Fibroblast of lung (primary cell): ENCODE measurements at regions not wholly inside any gene's neighbourhood (a gene's known extent, or its start where the extent isn't known, plus 50 kb on each side); places are given as distances from the start of the nearest gene placed in this dataset.

Experiments used
- DNase-seq, 2 donors: peaks; one replicate each; pipeline versions ENCODE4 v3.0.0 to v3.0.0-alpha.2; 2010; ENCODE audit warnings: low read depth in 2 of 2
- H2AFZ ChIP-seq: 2 replicates; pipeline ENCODE4 v1.5.1; 2012; ENCODE audit warnings: low read length, control low read depth, inconsistent platforms
- H3K27ac ChIP-seq: 2 replicates; pipeline ENCODE4 v1.5.1; 2011; ENCODE audit warnings: low read length, control low read depth; ENCODE audit not compliant: insufficient read depth
- H3K27me3 ChIP-seq: 2 replicates; pipeline ENCODE4 v1.5.1; 2011; ENCODE audit warnings: mild to moderate bottlenecking, low read length; ENCODE audit not compliant: control insufficient read depth, insufficient read depth
- H3K36me3 ChIP-seq: 2 replicates; pipeline ENCODE4 v1.5.1; 2011; ENCODE audit warnings: low read length; ENCODE audit not compliant: control insufficient read depth, insufficient read depth
- H3K4me1 ChIP-seq: 2 replicates; pipeline ENCODE4 v1.5.1; 2011; ENCODE audit warnings: low read length; ENCODE audit not compliant: control insufficient read depth, insufficient read depth; ENCODE audit errors: extremely low read depth
- H3K4me2 ChIP-seq: 2 replicates; pipeline ENCODE4 v1.5.1; 2011; ENCODE audit warnings: low read length, control low read depth; ENCODE audit not compliant: insufficient read depth; ENCODE audit errors: extremely low read depth
- H3K4me3 ChIP-seq, 4 experiments: fragments of 200-600 bp in 1 of 4; sonication (generic) in 1 of 4; replicated peaks in 1 of 4; 2 replicates each; pipeline ENCODE4 v1.5.1; 2011 to 2016; ENCODE audit warnings: low read length in 4 of 4, low read depth in 3 of 4, mild to moderate bottlenecking in 3 of 4, control low read depth in 2 of 4, inconsistent platforms in 1 of 4, mixed read lengths in 1 of 4; ENCODE audit not compliant: insufficient read depth in 1 of 4; ENCODE audit errors: control extremely low read depth in 1 of 4
- H3K79me2 ChIP-seq: 2 replicates; pipeline ENCODE4 v1.5.1; 2012; ENCODE audit warnings: mild to moderate bottlenecking, low read length, inconsistent platforms; ENCODE audit not compliant: control insufficient read depth, insufficient read depth
- H3K9ac ChIP-seq: 2 replicates; pipeline ENCODE4 v1.5.1; 2011; ENCODE audit warnings: mild to moderate bottlenecking, low read length, control low read depth; ENCODE audit not compliant: insufficient read depth
- H3K9me3 ChIP-seq: 2 replicates; pipeline ENCODE4 v1.5.1; 2012; ENCODE audit warnings: low read depth, low read length; ENCODE audit not compliant: control insufficient read depth, insufficient read depth
- H4K20me1 ChIP-seq: 2 replicates; pipeline ENCODE4 v1.5.1; 2011; ENCODE audit warnings: low read length; ENCODE audit not compliant: control insufficient read depth, insufficient read depth; ENCODE audit errors: extremely low read depth
- EZH2 ChIP-seq: IDR thresholded peaks from 2 replicates; pipeline ENCODE4 v1.5.1; 2012; ENCODE audit warnings: low read length, control low read depth, mild to moderate bottlenecking; ENCODE audit errors: missing control alignments
- TF ChIP-seq, protein P1 (sequence below), 2 donors: IDR thresholded peaks in 1 of 2; conservative IDR thresholded peaks in 1 of 2; 1 replicate in 1 of 2; 2 replicates in 1 of 2; pipeline ENCODE4 v1.5.1; 2011 to 2012; ENCODE audit warnings: low read length in 2 of 2, control low read depth in 1 of 2, inconsistent platforms in 1 of 2, low read depth in 1 of 2, mild to moderate bottlenecking in 1 of 2

DNA sequence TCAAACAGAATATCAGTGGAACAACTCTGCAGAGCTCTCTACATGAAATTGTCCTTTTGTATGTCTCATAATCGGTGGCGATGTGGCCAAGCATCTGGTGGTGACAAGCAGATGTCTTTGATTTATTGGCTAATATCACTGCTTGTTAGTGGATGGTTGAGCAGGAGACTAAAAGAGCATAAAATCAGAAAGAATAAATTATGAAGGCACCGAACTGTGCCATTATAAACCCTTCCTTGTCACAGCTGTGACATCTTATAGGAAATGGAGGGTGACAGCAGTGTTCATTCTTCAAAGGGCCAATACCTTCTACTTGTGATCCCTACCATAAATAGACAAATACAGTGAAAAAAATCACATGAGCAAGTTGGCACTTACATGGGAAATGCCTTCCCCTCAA lies 1404.3 kb downstream of the MAT2B start:
- Histone ChIP-seq H3K27me3 (no peaks in the 10 kb centered on the region), H3K4me2 (no peak overlapping the region)
- DNase-seq, result no peak

DNA sequence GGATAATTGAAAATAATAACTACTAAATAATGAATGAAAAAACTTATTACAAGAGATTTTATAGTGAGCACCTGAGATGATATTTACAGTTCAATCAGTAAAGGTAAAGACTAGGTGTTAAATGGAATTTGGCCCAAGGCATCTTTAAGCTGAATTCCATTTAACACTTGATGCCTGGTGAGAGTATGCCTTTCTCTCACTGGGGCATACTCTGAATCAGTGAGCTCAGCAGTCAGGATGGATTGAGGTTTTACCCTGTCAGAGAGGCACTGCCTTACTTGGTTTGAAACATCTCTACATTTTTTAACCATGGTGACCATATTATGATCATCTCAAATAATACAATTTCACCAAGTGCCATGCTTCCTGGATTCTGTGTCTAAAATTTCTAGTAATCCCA lies 1416.3 kb downstream of the MAT2B start:
- DNase-seq, result no peak
- no peak overlapping the region for H3K4me3 ChIP-seq
- H3K4me2 ChIP-seq, result no peak overlapping the region
- H3K36me3 ChIP-seq, result no peaks in the 10 kb centered on the region
- H3K9me3 ChIP-seq, result no peaks in the 10 kb centered on the region
- TF ChIP-seq, protein P1, sequence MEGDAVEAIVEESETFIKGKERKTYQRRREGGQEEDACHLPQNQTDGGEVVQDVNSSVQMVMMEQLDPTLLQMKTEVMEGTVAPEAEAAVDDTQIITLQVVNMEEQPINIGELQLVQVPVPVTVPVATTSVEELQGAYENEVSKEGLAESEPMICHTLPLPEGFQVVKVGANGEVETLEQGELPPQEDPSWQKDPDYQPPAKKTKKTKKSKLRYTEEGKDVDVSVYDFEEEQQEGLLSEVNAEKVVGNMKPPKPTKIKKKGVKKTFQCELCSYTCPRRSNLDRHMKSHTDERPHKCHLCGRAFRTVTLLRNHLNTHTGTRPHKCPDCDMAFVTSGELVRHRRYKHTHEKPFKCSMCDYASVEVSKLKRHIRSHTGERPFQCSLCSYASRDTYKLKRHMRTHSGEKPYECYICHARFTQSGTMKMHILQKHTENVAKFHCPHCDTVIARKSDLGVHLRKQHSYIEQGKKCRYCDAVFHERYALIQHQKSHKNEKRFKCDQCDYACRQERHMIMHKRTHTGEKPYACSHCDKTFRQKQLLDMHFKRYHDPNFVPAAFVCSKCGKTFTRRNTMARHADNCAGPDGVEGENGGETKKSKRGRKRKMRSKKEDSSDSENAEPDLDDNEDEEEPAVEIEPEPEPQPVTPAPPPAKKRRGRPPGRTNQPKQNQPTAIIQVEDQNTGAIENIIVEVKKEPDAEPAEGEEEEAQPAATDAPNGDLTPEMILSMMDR (conservative IDR thresholded peaks at IDR 0.05 in 1 of 2, IDR thresholded peaks at IDR 0.05 in 1 of 2; ENCODE audit: low read depth in 1 of 2, low read length in 2 of 2), result no peak
- no peak for TF ChIP-seq EZH2
- no peak overlapping the region for H2AFZ ChIP-seq
- H3K27me3 ChIP-seq, result no peaks in the 10 kb centered on the region
- H3K4me1 ChIP-seq, result no peaks in the 10 kb centered on the region
- H3K27ac ChIP-seq, result no peak overlapping the region
- H4K20me1 ChIP-seq, result no peaks in the 10 kb centered on the region
- no peak overlapping the region for H3K9ac ChIP-seq
- no peaks in the 10 kb centered on the region for H3K79me2 ChIP-seq

More for the DNA sequence above, 1404.3 kb downstream of the MAT2B start:
- Histone ChIP-seq H3K4me1 (no peaks in the 10 kb centered on the region), H3K36me3 (no peaks in the 10 kb centered on the region), H3K9me3 (no peaks in the 10 kb centered on the region), H3K27ac (no peak overlapping the region), H3K4me3 (no peak overlapping the region), H4K20me1 (no peaks in the 10 kb centered on the region), H3K79me2 (no peaks in the 10 kb centered on the region), H3K9ac (no peak overlapping the region), H2AFZ (no peak overlapping the region)
- no peak for TF ChIP-seq EZH2
- TF ChIP-seq, protein P1 (conservative IDR thresholded peaks at IDR 0.05 in 1 of 2, IDR thresholded peaks at IDR 0.05 in 1 of 2; ENCODE audit: low read depth in 1 of 2, low read length in 2 of 2), result no peak

DNA sequence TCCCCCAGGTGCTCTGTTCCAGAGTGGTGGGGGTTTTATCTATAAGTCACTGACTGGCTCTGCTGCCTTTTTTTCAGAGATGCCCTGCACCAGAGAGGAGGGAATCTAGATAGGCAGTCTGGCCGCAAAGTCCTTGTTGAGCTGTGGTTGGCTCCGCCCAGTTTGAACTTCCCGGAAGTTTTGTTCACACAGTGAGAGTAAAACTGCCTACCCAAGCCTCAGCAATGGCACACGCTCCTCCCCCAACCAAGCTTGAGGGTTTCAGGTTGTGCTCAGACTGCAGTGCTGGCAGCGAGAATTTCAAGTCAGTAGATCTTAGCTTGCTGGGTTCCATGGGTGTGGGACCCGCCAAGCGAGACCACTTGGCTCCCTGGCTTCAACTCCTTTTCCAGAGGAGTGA lies 1428.6 kb downstream of the MAT2B start:
- no peaks in the 10 kb centered on the region for H4K20me1 ChIP-seq
- TF ChIP-seq EZH2, result no peak
- TF ChIP-seq, protein P1 (conservative IDR thresholded peaks at IDR 0.05 in 1 of 2, IDR thresholded peaks at IDR 0.05 in 1 of 2; ENCODE audit: low read depth in 1 of 2, low read length in 2 of 2), result no peak
- no peaks in the 10 kb centered on the region for H3K79me2 ChIP-seq

More for the DNA sequence above, 1428.6 kb downstream of the MAT2B start:
- Histone ChIP-seq H3K4me2 (no peak overlapping the region), H2AFZ (no peak overlapping the region), H3K36me3 (no peaks in the 10 kb centered on the region), H3K9me3 (no peaks in the 10 kb centered on the region), H3K27ac (no peak overlapping the region), H3K9ac (no peak overlapping the region), H3K27me3 (no peaks in the 10 kb centered on the region), H3K4me1 (no peaks in the 10 kb centered on the region), H3K4me3 (no peak overlapping the region)
- no peak for DNase-seq
